Brain microvascular endothelial cell (primary cell): ENCODE measurements at regions not wholly inside any gene's neighbourhood (a gene's known extent, or its start where the extent isn't known, plus 50 kb on each side); places are given as distances from the start of the nearest gene placed in this dataset.

Experiments
- DNase-seq: peaks from one replicate; pipeline ENCODE4 v3.0.0-alpha.2; 2020
- H3K27ac ChIP-seq: fragments of 250-450 bp; sonication (Bioruptor Pico); 2 replicates; pipeline ENCODE4 v1.5.1; 2020; ENCODE audit warnings: mild to moderate bottlenecking, moderate library complexity
- H3K27me3 ChIP-seq: fragments of 250-450 bp; sonication (Bioruptor Pico); replicated peaks from 2 replicates; pipeline ENCODE4 v1.5.1; 2020; ENCODE audit warnings: mild to moderate bottlenecking
- H3K36me3 ChIP-seq: fragments of 250-450 bp; sonication (Bioruptor Pico); replicated peaks from 2 replicates; pipeline ENCODE4 v1.5.1; 2020; ENCODE audit warnings: mild to moderate bottlenecking
- H3K4me3 ChIP-seq: 2 replicates; pipeline ENCODE4 v1.5.1; 2011; ENCODE audit warnings: low read depth, mild to moderate bottlenecking, control low read depth, low read length, moderate library complexity
- in situ Hi-C: cut with HindIII; loops from 2 replicates; pipeline ENCODE4 v1.10.0; 2017; ENCODE audit warnings: low sequenced_read_pairs, low pct_ligation_motif_present
- TF ChIP-seq, protein P1 (sequence below): IDR thresholded peaks from 2 replicates; pipeline ENCODE4 v1.5.1; 2011; ENCODE audit warnings: low read depth, mild to moderate bottlenecking, moderate library complexity, low read length, control low read depth, inconsistent platforms; ENCODE audit errors: missing control alignments

DNA sequence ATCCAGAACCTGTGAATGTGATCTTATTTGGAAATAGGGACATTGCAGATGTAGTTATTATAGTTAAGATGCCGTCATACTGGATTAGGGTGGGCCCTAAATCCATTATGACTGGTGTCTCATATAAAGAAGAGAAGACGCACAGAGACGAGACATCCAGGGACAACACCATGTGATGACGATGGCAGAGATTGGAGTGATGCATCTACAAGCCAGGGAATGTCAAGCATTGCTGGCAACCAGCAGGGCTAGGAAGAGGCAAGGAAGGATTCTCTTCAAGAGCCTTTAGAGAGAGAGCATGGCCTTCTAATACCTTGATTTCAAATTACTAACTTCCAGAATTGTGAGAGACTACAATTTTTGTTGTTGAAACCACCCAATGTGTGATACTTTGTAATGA is 345.8 kb downstream of the PTEN start:
- H3K27me3 ChIP-seq: no peaks in the 10 kb centered on the region
- TF ChIP-seq, protein P1, sequence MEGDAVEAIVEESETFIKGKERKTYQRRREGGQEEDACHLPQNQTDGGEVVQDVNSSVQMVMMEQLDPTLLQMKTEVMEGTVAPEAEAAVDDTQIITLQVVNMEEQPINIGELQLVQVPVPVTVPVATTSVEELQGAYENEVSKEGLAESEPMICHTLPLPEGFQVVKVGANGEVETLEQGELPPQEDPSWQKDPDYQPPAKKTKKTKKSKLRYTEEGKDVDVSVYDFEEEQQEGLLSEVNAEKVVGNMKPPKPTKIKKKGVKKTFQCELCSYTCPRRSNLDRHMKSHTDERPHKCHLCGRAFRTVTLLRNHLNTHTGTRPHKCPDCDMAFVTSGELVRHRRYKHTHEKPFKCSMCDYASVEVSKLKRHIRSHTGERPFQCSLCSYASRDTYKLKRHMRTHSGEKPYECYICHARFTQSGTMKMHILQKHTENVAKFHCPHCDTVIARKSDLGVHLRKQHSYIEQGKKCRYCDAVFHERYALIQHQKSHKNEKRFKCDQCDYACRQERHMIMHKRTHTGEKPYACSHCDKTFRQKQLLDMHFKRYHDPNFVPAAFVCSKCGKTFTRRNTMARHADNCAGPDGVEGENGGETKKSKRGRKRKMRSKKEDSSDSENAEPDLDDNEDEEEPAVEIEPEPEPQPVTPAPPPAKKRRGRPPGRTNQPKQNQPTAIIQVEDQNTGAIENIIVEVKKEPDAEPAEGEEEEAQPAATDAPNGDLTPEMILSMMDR: no peak
- no peak for DNase-seq
- H3K27ac ChIP-seq: no peak overlapping the region
- H3K4me3 ChIP-seq: no peak overlapping the region
- H3K36me3 ChIP-seq: no peaks in the 10 kb centered on the region
- in situ Hi-C loops: no loop called here

DNA sequence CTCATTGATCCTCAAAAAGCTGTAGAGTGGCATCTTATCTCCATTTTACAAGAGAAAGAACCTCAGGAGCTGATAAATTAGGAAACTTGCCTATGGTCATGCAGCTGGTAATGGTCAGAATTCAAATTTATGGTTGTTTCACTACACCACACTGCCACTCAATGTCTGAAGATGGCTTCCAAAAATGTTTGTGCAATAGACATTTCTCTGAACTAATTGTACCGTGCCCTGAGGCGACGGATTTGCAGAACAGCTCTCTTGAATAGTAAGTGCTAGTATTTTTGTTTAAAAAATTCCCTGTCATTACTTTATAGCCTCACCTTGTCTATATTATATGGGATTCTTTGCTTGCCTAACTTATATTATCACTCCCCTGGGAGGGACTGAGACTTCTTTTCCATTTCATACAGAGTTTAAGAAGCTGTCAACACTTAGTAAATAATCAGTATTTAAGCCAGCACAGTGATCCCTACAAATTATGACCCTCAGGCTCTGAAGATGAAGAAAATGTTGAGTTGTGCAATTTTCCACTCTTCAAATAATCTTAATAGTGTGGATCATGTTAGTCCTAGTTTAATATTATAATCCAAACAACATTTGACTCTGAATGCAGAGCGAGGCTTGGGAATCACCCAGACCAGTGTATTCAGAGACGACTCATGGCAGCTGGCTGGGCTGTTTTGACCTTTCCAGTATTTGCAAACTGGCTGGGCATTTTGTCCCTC is 346.6 kb downstream of the PTEN start:
- Histone ChIP-seq H3K36me3 (no peaks in the 10 kb centered on the region), H3K4me3 (no peak overlapping the region), H3K27ac (no peak overlapping the region), H3K27me3 (no peaks in the 10 kb centered on the region)
- TF ChIP-seq, protein P1: no peak
- in situ Hi-C loops: no loop called here
- DNase-seq: peak; percentile 9

DNA sequence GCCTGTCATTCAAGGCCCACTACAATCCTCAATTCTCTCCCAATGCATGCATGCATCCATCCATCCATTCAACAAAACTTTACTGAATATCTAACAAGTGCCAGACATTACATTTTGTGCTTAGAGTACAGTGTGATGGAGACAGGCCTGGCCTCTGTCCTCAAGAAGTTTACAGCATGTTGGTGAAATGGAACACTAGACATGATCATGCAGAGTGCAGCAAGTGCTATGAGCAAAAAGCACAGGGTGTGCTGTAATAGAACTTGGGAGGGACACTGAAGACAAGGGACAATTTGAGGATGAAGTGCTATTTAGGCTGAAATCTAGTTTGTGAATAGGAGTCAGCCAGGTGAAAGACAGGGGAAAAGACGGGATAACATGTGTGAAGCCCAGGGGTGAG is 347.8 kb downstream of the PTEN start:
- no peak for DNase-seq
- Histone ChIP-seq H3K27me3 (no peaks in the 10 kb centered on the region), H3K4me3 (no peak overlapping the region), H3K36me3 (no peaks in the 10 kb centered on the region), H3K27ac (no peak overlapping the region)
- TF ChIP-seq, protein P1: no peak
- in situ Hi-C loops: no loop called here

DNA sequence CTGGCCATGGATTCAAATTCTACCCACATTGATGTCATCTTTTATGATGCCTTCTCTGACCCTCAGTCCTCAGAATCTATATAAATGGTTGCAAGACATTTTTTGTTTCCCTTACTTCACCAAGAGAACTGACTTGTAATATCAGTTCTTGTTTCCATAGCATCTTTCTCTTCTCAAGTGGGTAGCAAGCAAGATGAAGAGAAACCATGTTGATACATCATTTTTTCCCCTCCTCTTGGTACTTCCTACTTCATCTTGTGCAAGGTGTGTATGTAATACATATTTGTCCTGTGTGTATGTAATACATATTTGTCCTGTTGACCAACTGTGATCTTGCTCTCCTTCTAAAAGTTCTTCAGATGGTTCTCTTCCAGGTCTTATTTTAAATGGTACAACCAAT is 348.6 kb downstream of the PTEN start:
- Histone ChIP-seq H3K27ac (no peak overlapping the region), H3K4me3 (no peak overlapping the region), H3K27me3 (no peaks in the 10 kb centered on the region), H3K36me3 (no peaks in the 10 kb centered on the region)
- TF ChIP-seq, protein P1: no peak
- in situ Hi-C loops: no loop called here
- no peak for DNase-seq

DNA sequence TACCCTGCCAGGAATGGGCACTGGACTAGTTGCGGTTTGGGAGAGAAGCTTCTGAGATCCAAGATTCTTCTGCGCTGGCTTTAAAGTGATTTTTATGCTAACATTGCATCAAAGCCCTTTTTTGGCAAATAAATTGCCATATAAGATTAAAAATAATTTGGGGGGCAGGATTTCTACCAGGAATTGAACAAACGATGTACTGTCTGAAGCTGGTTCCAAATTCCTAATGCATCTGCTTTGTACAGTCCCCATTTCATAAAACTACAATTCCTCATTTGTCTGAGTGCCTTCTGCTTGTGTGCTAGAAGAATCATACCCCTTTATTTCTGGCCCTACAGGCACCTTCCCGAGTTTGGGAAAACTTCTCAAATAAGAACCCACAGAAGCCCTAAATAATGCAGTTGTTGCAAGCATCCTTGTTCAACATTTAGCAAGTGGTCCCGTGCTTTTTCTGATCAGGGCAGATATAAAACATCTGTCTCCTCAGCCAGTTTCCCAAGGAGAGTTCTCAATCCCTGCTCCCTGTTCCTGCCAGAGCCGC is 349.7 kb downstream of the PTEN start:
- H3K36me3 ChIP-seq: no peaks in the 10 kb centered on the region
- TF ChIP-seq, protein P1: no peak
- no peak overlapping the region for H3K27ac ChIP-seq
- in situ Hi-C loops: no loop called here
- no peaks in the 10 kb centered on the region for H3K27me3 ChIP-seq
- DNase-seq: no peak
- no peak overlapping the region for H3K4me3 ChIP-seq

DNA sequence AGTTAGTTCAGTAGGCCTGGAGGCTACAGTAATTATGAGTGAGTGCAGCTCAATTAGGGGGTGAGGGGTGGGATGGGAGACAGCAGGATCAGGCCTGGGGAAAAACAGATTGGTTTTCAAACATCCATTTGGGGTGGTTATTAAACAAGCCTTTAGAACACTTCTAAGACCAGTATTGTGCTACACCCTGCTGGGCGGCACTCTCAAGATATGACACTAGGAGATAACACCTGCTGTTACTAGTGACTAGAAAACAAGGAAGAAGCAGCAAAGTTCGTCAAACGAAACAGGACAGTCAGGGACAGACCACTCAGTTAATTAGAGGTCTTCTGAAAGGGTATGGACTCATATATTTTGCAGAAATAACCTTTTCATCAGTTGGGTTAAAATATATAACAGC is 353.6 kb downstream of the PTEN start:
- Histone ChIP-seq H3K27ac (no peak overlapping the region), H3K36me3 (no peaks in the 10 kb centered on the region), H3K4me3 (no peak overlapping the region), H3K27me3 (no peaks in the 10 kb centered on the region)
- TF ChIP-seq, protein P1: no peak
- DNase-seq: no peak
- in situ Hi-C loops: no loop called here
